OCI-LY7 (cell line): ENCODE measurements at regions not wholly inside any gene's neighbourhood (a gene's known extent, or its start where the extent isn't known, plus 50 kb on each side); places are given as distances from the start of the nearest gene placed in this dataset.

Experiments used
- BruUV-seq: library from RNA; stranded (reverse); fragments of 400-500 nt; replicated peaks from 2 replicates; lab custom pipeline; 2021; lab: Mats Ljungman, UMichigan
- CTCF ChIA-PET: fragments of 300-600 bp; sonication (Branson Sonifier 250); formaldehyde crosslinking; loops from one replicate; lab custom pipeline; 2022; ENCODE audit warnings: antibody characterized with exemption; ENCODE audit not compliant: unreplicated experiment; lab: Charles Lee
- POLR2A ChIA-PET: fragments of 300-600 bp; sonication (Branson Sonifier 250); formaldehyde crosslinking; loops from one replicate; lab custom pipeline; 2022; ENCODE audit warnings: antibody characterized with exemption; lab: Charles Lee
- DNase-seq: peaks from one replicate; pipeline ENCODE4 v3.0.0-alpha.2; 2015; ENCODE audit warnings: low spot score
- H2AFZ ChIP-seq: fragments of 200-600 bp; sonication (generic), shearing (Covaris generic); 2 replicates; pipeline ENCODE4 v1.6.1; 2014; ENCODE audit warnings: mild to moderate bottlenecking, antibody characterized with exemption, low read length, moderate library complexity
- H3K27ac ChIP-seq: fragments of 200-600 bp; sonication (generic); 2 replicates; pipeline ENCODE4 v1.5.1; 2014; ENCODE audit warnings: mixed run types, low read depth, mild to moderate bottlenecking, moderate library complexity, low read length, inconsistent platforms; ENCODE audit not compliant: poor library complexity, severe bottlenecking
- H3K36me3 ChIP-seq: fragments of 200-600 bp; sonication (generic); 2 replicates; pipeline ENCODE4 v1.6.1; 2014; ENCODE audit warnings: mild to moderate bottlenecking, antibody characterized with exemption, low read length, moderate library complexity, mixed read lengths; ENCODE audit not compliant: insufficient read depth
- H3K4me1 ChIP-seq: fragments of 200-600 bp; sonication (generic); 2 replicates; pipeline ENCODE4 v1.5.1; 2014; ENCODE audit warnings: mild to moderate bottlenecking, low read length; ENCODE audit not compliant: insufficient read depth, poor library complexity, severe bottlenecking
- H3K4me2 ChIP-seq: fragments of 200-600 bp; sonication (generic); 2 replicates; pipeline ENCODE4 v1.6.1; 2014; ENCODE audit warnings: mild to moderate bottlenecking, low read length
- H3K4me3 ChIP-seq: fragments of 200-600 bp; sonication (generic); 2 replicates; pipeline ENCODE4 v1.5.1; 2014; ENCODE audit warnings: mild to moderate bottlenecking, low read depth, low read length; ENCODE audit not compliant: poor library complexity, severe bottlenecking
- H3K79me2 ChIP-seq: fragments of 200-600 bp; sonication (generic); 2 replicates; pipeline ENCODE4 v1.6.1; 2016; ENCODE audit warnings: low read depth, mild to moderate bottlenecking, low read length, moderate library complexity, mixed read lengths; ENCODE audit not compliant: insufficient read depth
- H3K9me2 ChIP-seq: fragments of 200-600 bp; sonication (generic); 2 replicates; pipeline ENCODE4 v1.6.1; 2016; ENCODE audit warnings: mild to moderate bottlenecking, low read length, mixed read lengths; ENCODE audit not compliant: insufficient read depth
- H3K9me3 ChIP-seq: fragments of 200-600 bp; sonication (generic); 2 replicates; pipeline ENCODE4 v1.6.1; 2014; ENCODE audit warnings: mild to moderate bottlenecking, mixed run types, low read length, mixed read lengths
- H4K20me1 ChIP-seq: fragments of 200-600 bp; sonication (generic); 2 replicates; pipeline ENCODE4 v1.6.1; 2014; ENCODE audit warnings: mild to moderate bottlenecking, antibody characterized with exemption, low read length, moderate library complexity, mixed read lengths; ENCODE audit not compliant: insufficient read depth
- EZH2phosphoT487 ChIP-seq: fragments of 200-600 bp; sonication (generic); IDR thresholded peaks from 2 replicates; pipeline ENCODE4 v1.6.1; 2018; ENCODE audit warnings: low read depth, borderline replicate concordance, mild to moderate bottlenecking, mixed run types, antibody characterized with exemption, low read length, moderate library complexity, mixed read lengths
- intact Hi-C: fragments of 100-400 bp; cut with micrococcal nuclease; formaldehyde crosslinking; loops from one replicate; pipeline ENCODE4 v1.10.0; 2022; ENCODE audit not compliant: unreplicated experiment
- TF ChIP-seq, protein P1 (sequence below): fragments of 200-600 bp; sonication (generic); conservative IDR thresholded peaks from 2 replicates; pipeline ENCODE4 v1.5.1; 2014; ENCODE audit warnings: mild to moderate bottlenecking, antibody characterized with exemption, low read length, moderate library complexity, mixed read lengths

DNA sequence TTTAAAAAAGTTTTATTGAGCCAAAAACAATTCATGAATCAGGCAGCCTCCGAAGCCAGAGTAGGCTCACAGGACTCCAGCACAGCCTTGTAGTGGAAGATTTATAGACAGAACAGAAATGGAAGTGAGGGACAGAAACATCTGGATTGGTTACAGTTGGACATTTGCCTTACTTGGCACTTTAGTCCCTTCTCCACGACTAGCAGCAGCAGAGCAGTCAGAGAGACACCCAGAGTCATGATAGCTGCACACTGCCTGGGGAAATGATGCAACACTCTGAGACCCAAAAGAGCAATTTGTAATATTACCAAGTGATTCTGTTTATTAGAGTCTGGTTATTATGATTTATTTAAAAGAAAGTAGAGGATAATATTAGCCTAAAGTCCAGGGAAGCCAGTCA is 72.2 kb upstream of the KRTAP11-1 start:
- ChIA-PET CTCF (no interaction called here), POLR2A (no interaction called here)
- H3K9me2 ChIP-seq = no peaks in the 10 kb centered on the region
- no peak overlapping the region for H3K27ac ChIP-seq
- no peaks in the 10 kb centered on the region for H4K20me1 ChIP-seq
- H3K9me3 ChIP-seq = no peaks in the 10 kb centered on the region
- no peak overlapping the region for H3K4me2 ChIP-seq
- intact Hi-C loops = no loop called here
- no peaks in the 10 kb centered on the region for H3K4me1 ChIP-seq
- TF ChIP-seq, protein P1, sequence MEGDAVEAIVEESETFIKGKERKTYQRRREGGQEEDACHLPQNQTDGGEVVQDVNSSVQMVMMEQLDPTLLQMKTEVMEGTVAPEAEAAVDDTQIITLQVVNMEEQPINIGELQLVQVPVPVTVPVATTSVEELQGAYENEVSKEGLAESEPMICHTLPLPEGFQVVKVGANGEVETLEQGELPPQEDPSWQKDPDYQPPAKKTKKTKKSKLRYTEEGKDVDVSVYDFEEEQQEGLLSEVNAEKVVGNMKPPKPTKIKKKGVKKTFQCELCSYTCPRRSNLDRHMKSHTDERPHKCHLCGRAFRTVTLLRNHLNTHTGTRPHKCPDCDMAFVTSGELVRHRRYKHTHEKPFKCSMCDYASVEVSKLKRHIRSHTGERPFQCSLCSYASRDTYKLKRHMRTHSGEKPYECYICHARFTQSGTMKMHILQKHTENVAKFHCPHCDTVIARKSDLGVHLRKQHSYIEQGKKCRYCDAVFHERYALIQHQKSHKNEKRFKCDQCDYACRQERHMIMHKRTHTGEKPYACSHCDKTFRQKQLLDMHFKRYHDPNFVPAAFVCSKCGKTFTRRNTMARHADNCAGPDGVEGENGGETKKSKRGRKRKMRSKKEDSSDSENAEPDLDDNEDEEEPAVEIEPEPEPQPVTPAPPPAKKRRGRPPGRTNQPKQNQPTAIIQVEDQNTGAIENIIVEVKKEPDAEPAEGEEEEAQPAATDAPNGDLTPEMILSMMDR = no peak
- TF ChIP-seq EZH2phosphoT487 = no peak
- no peaks in the 10 kb centered on the region for H3K79me2 ChIP-seq
- H2AFZ ChIP-seq = no peak overlapping the region
- DNase-seq = no peak
- H3K36me3 ChIP-seq = no peaks in the 10 kb centered on the region
- BruUV-seq = no TSS peak
- no peak overlapping the region for H3K4me3 ChIP-seq

DNA sequence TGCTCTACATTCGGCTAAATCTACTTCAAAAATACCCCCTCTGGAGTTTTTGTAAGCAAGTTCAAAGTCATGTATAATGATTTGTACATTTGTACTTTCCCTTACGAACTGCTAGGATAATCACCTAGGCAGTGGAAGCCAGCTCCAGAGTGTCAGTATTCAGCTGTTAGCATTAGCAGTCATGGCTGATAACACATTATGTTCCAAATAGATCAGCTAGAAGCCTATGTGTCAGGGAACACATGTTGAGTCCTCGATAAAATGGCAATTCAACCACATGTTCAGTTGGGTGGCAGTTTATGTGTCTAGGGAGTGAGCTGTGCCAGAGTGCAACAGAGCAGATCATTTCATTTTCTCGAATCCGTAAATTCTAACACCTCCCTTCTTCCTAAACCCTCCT is 65.8 kb upstream of the KRTAP11-1 start:
- Histone ChIP-seq H2AFZ (no peak overlapping the region), H4K20me1 (no peaks in the 10 kb centered on the region), H3K9me2 (no peaks in the 10 kb centered on the region), H3K9me3 (no peaks in the 10 kb centered on the region), H3K4me3 (no peak overlapping the region), H3K4me1 (no peaks in the 10 kb centered on the region), H3K36me3 (no peaks in the 10 kb centered on the region), H3K4me2 (no peak overlapping the region), H3K79me2 (no peaks in the 10 kb centered on the region), H3K27ac (no peak overlapping the region)
- POLR2A ChIA-PET = interaction anchor here (1.0 kb wide), 1 partner anchor 15 kb away, joined by 3 read pairs; no protein-coding TSS in a partner anchor
- CTCF ChIA-PET = interaction anchor here (0.6 kb wide), 1 partner anchor 52 kb away, joined by 3 read pairs; no protein-coding TSS in a partner anchor
- intact Hi-C loops = no loop called here
- BruUV-seq = no TSS peak
- no peak for TF ChIP-seq EZH2phosphoT487
- TF ChIP-seq, protein P1 = no peak
- no peak for DNase-seq

DNA sequence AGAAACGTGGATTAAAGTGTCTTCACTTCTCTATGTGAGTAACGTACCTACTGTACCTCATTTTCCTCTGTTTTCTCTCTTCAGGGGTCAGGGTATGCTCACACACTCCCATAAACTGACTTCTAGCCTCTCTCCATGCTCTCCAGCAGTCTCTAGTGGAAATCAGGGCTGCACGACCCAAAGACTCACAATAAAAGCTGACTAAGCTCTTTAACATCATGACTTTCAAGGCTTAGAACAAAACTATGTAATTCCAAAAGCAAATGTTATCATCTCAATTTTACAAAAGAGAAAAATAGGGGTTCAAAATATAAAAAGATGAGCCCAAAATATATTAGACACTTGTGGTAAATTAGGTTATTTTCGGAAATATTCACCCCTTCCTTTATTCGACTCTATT is 62.5 kb upstream of the KRTAP11-1 start:
- POLR2A ChIA-PET = no interaction called here

More for the DNA sequence above, 62.5 kb upstream of the KRTAP11-1 start:
- H4K20me1 ChIP-seq = no peaks in the 10 kb centered on the region
- no peak overlapping the region for H3K27ac ChIP-seq
- no peaks in the 10 kb centered on the region for H3K9me2 ChIP-seq
- H2AFZ ChIP-seq = no peak overlapping the region
- H3K4me1 ChIP-seq = no peaks in the 10 kb centered on the region
- H3K79me2 ChIP-seq = no peaks in the 10 kb centered on the region
- no peak overlapping the region for H3K4me2 ChIP-seq
- CTCF ChIA-PET = no interaction called here
- no peak for DNase-seq
- no peak overlapping the region for H3K4me3 ChIP-seq
- BruUV-seq = no TSS peak
- TF ChIP-seq, protein P1 = no peak
- TF ChIP-seq EZH2phosphoT487 = no peak
- intact Hi-C loops = no loop called here
- no peaks in the 10 kb centered on the region for H3K36me3 ChIP-seq
- H3K9me3 ChIP-seq = no peaks in the 10 kb centered on the region
